Activated naive CD4-positive, alpha-beta T cell treated with anti-CD3 and anti-CD28 coated beads, Interleukin-2, amount 50 U/mL, for 24 hours (primary cell): ENCODE measurements at regions not wholly inside any gene's neighbourhood (a gene's known extent, or its start where the extent isn't known, plus 50 kb on each side); places are given as distances from the start of the nearest gene placed in this dataset.

ENCODE experiments used
- H3K27ac Mint-ChIP-seq: one replicate; pipeline ENCODE4 v1.8.0; 2021; ENCODE audit warnings: mild to moderate bottlenecking, mixed read lengths
- H3K27me3 Mint-ChIP-seq: one replicate; pipeline ENCODE4 v1.8.0; 2021; ENCODE audit warnings: mixed read lengths
- H3K36me3 Mint-ChIP-seq: one replicate; pipeline ENCODE4 v1.8.0; 2021; ENCODE audit warnings: mixed read lengths
- H3K4me1 Mint-ChIP-seq: one replicate; pipeline ENCODE4 v1.8.0; 2021; ENCODE audit warnings: mixed read lengths
- H3K4me3 Mint-ChIP-seq: one replicate; pipeline ENCODE4 v1.8.0; 2021; ENCODE audit warnings: mild to moderate bottlenecking, mixed read lengths
- H3K9me3 Mint-ChIP-seq: one replicate; pipeline ENCODE4 v1.8.0; 2021; ENCODE audit warnings: mixed read lengths

DNA sequence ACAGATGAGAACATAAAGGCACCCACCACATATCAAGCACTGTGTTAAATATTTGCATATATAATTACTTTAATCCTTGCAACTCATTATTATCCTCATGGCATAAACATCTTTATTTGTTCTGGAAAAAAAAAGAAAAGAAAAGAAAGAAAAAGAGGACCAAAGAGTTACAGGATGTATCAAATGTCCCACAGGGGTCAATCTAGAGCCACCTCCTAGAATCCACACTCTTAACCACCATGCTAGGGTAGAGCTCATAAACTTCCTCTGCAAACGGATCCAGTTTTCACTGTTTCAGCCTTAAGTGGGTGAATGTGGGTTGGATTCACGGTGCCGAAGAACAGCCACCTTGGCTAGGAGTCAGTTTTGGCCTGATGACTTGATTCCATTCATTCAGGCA is 171.1 kb upstream of the PPARGC1A start:
- H3K27me3 Mint-ChIP-seq: no peaks in the 10 kb centered on the region
- H3K9me3 Mint-ChIP-seq: no peaks in the 10 kb centered on the region
- H3K4me1 Mint-ChIP-seq: no peaks in the 10 kb centered on the region
- no peak overlapping the region for H3K27ac Mint-ChIP-seq
- H3K4me3 Mint-ChIP-seq: no peak overlapping the region
- no peaks in the 10 kb centered on the region for H3K36me3 Mint-ChIP-seq

DNA sequence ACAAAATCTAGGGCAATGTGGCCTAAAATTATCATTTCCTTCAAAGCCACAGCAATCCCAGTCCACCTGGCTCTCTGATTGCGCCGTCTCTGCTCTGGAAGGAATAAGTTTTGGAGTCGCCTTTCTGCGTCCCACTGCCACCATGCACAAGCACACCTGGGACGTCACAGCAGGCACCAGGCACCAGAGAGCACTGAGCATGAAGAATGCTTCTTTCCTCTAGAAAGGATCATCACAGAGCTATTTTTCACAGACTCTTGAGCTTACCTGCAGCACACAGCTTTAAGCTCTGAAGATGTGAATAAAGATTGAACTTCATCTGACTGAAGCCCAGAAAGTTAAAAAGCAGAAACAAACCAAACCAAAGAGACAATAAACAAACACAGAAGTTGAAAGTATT is 170.0 kb upstream of the PPARGC1A start:
- Mint-ChIP-seq H3K9me3 (no peaks in the 10 kb centered on the region), H3K4me3 (no peak overlapping the region), H3K27ac (no peak overlapping the region), H3K36me3 (no peaks in the 10 kb centered on the region), H3K27me3 (no peaks in the 10 kb centered on the region), H3K4me1 (no peaks in the 10 kb centered on the region)

DNA sequence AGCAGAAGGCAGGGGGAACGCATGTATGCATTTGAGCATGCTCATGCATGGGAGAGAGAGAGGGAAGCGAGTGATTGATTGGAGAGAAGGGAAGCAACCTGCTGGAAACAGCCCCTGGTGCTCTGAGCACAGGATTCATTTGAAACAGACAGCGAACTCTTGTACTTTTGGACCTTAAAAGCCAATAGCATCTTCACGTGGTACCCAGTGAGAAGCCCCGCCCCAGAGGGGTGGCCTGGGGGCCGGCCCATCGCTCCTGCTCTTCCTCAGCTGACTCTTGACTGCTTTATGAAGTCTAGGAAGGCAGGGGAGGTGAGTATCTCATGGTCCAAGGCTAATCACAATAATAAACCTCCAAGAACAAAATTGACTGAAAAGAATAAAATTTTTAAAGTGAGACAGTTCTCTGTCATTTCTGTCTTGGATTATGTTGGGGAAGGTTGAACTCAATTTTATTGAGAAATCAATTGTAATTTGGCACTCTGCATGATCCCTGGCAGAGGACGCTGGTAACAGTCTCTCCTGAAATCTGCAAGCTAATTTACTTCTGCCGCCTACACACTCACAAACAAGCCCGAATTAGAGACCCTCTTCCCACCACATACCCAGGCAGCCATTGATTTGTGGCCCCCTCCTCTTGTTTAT is 168.2 kb upstream of the PPARGC1A start:
- H3K27ac Mint-ChIP-seq: no peak overlapping the region

DNA sequence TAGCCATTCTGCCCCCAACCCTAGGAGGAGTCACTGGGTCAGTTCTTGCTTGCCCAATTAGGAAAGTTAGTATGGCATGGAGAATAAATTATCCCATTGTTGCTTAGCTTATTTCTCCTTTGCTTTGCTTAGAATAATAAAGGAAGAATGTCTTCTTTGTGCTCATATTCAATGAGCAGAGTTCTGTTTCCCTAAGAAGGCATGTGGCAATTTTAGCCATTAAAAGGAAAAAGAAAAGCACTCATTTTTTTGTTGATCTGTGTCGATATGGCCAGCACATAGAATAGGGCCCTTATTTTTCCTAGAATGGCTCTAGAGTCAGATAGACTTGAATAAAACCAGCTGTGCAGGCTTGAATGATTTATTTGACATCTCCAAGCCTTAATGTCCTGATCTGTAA is 166.4 kb upstream of the PPARGC1A start:
- Mint-ChIP-seq H3K9me3 (no peaks in the 10 kb centered on the region), H3K36me3 (no peaks in the 10 kb centered on the region), H3K27me3 (no peaks in the 10 kb centered on the region), H3K27ac (no peak overlapping the region), H3K4me3 (no peak overlapping the region), H3K4me1 (no peaks in the 10 kb centered on the region)

More for the DNA sequence above, 168.2 kb upstream of the PPARGC1A start:
- Mint-ChIP-seq H3K27me3 (no peaks in the 10 kb centered on the region), H3K36me3 (no peaks in the 10 kb centered on the region), H3K4me3 (no peak overlapping the region), H3K9me3 (no peaks in the 10 kb centered on the region), H3K4me1 (no peaks in the 10 kb centered on the region)

DNA sequence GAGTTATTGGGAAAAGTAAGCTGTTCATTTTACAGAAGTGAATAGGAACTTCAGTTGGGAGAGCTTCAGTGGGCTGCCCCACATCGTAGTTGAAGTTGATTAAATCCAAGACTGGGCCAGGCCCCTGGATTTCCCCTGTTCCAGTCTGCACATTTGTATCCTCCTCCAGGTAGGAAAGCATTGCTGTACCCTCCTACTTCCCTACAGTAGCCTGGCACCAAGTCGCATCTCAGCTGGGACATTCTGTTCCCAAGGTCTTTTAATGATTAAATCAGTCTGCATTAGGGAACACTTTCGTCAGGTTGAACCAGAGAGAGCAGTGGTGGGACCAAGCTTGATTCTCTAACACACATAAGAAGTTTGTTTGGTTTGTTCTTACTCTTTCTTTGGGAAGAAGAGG is 165.8 kb upstream of the PPARGC1A start:
- Mint-ChIP-seq H3K36me3 (no peaks in the 10 kb centered on the region), H3K27me3 (no peaks in the 10 kb centered on the region), H3K4me1 (no peaks in the 10 kb centered on the region), H3K27ac (no peak overlapping the region), H3K4me3 (no peak overlapping the region), H3K9me3 (no peaks in the 10 kb centered on the region)

DNA sequence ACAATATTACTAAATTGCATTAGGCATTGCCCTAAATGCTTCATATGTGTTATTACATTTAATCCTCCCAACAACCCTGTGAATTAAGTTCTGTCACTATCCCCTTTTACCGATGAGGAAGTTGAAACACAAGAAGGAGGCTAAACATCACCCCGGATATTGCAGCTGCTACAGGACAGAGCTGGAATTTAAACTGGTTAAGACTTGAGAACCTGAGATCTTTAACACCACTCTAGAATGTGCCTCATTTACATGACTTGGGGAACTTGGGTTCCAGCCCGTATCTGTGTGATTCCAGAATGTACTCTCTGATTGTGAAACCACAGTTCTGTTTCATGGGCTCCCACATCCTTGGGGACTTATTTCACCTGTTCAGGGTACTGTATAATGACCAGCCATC is 165.1 kb upstream of the PPARGC1A start:
- Mint-ChIP-seq H3K27me3 (no peaks in the 10 kb centered on the region), H3K4me1 (no peaks in the 10 kb centered on the region), H3K27ac (no peak overlapping the region), H3K36me3 (no peaks in the 10 kb centered on the region), H3K4me3 (no peak overlapping the region), H3K9me3 (no peaks in the 10 kb centered on the region)

DNA sequence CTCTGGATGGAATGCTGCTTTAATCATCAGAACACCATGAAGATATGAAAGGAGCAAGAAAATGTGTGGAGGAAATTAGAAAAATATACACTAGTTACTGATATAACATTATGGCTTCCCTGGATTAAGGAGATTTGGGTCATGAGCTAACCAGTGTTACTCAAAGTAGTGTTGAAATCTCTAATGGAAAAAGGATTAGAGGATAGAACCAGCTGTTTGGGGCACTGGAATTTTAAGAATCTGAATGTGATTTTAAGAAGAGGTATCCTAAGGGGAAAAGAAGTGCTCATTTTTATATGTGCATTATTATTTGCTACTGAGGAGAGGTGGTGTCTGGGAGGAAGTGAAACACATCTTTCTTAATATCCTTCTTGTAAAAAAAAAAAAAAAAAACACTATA is 164.1 kb upstream of the PPARGC1A start:
- no peak overlapping the region for H3K4me3 Mint-ChIP-seq
- no peaks in the 10 kb centered on the region for H3K27me3 Mint-ChIP-seq
- no peaks in the 10 kb centered on the region for H3K36me3 Mint-ChIP-seq
- H3K9me3 Mint-ChIP-seq: no peaks in the 10 kb centered on the region
- no peaks in the 10 kb centered on the region for H3K4me1 Mint-ChIP-seq
- no peak overlapping the region for H3K27ac Mint-ChIP-seq

DNA sequence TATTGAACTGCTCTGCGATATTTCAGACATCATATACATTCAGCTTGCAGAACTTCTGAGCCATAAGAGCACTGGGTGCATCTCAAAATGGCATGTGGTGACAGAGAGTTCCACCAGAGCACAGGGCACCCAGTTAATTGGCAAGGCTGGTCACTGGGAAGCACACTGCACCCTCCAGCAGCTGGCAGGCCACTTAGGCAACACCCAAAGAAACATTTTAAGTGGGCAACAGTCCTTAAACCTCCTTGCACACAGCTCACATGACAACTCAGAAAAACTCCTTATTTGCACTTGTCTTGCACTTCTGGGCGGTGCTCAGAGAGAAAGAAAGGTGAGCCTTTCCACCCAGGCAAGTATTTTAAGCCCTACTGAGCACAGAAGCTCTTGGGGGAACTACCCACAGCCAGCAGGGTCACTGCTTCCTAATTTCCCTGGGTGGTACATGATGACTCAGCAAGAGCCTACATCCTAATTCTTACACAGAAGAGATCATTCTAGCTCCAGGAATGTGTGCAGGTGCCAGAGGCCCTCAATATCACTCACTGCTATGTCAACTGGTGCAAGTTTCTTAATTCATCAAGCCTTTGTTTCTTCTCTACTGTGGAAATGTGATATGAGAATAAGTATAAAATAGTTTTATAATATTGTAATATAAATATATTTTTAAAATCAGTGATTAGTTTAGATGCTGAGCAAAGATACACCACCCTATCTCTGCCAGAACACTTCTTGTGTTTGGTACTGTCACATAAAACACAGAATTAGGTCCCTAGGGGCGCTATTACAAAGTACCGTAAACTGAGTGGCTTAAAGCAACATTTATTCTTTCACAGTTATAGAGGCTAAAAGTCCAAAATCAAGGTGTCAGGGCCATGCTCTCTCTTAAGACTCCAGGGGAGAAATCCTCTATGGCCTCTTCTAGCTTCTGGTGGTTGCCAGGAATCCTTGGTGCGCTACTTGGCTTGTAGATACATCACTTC is 155.1 kb upstream of the PPARGC1A start:
- no peaks in the 10 kb centered on the region for H3K4me1 Mint-ChIP-seq
- H3K36me3 Mint-ChIP-seq: no peaks in the 10 kb centered on the region
- H3K9me3 Mint-ChIP-seq: peaks cover 14% of the 10 kb centered on the region
- H3K27ac Mint-ChIP-seq: no peak overlapping the region
- H3K4me3 Mint-ChIP-seq: no peak overlapping the region
- H3K27me3 Mint-ChIP-seq: no peaks in the 10 kb centered on the region

DNA sequence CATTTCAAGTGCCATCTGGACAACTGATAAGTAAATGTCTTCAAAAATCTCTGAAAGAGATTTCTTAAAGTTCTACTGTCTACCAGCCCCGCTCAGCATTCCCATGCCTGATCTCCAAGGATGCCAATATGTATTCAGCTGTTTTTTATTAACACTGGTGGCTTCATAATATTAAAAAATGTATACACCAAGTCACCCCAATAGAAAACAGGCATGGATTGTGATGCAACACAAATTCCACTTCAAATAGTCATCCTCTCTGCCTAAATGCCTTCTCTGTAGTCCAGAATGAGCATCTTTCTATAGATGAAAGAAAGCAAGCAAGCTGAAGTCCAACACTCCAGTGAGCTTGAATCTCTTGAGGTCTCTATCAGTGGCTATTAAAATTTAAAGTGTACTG is 152.2 kb upstream of the PPARGC1A start:
- Mint-ChIP-seq H3K4me3 (no peak overlapping the region), H3K36me3 (no peaks in the 10 kb centered on the region), H3K9me3 (peaks cover 14% of the 10 kb centered on the region), H3K27me3 (no peaks in the 10 kb centered on the region), H3K4me1 (no peaks in the 10 kb centered on the region), H3K27ac (no peak overlapping the region)

DNA sequence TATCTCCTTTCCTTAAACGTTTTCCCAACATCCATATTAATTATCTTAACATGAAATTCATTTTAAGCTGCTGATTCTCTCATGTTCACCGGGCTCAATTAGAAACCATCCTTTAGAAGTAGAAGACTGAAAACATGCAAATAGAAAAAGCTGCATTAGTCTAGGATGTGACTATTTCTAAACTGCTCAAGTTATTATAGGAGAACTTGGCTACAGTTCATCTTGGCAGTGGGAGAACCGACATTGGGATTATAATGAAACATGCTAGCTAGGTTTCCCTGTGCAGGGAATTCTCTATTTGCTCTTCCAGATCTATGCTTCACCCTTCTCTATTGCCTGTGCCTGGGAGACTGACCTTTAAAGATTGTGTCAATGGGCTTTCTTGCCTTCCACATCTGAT is 151.0 kb upstream of the PPARGC1A start:
- Mint-ChIP-seq H3K4me1 (no peaks in the 10 kb centered on the region), H3K4me3 (no peak overlapping the region), H3K27ac (no peak overlapping the region), H3K36me3 (no peaks in the 10 kb centered on the region), H3K27me3 (no peaks in the 10 kb centered on the region), H3K9me3 (peaks cover 14% of the 10 kb centered on the region)

DNA sequence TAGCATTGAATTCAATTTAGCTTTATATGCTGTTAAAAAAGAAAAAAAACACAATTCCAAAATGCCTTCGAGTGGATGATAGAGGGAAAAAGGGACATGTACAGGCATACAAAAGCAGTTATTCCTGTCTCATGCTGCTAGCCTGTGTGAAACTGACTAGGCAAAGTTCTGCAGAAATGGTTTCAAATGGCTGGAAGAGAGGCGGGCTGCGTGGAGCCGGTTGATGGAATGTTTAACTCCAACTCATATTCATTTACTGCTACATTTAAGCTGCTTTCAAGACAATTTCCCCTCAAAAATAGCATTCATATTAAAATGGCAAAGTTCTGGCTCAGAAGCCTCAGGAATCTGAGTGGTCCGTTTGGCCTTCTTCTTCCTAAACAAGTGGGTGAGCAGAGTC is 143.8 kb upstream of the PPARGC1A start:
- Mint-ChIP-seq H3K27ac (no peak overlapping the region), H3K27me3 (no peaks in the 10 kb centered on the region), H3K9me3 (no peaks in the 10 kb centered on the region), H3K36me3 (no peaks in the 10 kb centered on the region), H3K4me1 (no peaks in the 10 kb centered on the region), H3K4me3 (no peak overlapping the region)

DNA sequence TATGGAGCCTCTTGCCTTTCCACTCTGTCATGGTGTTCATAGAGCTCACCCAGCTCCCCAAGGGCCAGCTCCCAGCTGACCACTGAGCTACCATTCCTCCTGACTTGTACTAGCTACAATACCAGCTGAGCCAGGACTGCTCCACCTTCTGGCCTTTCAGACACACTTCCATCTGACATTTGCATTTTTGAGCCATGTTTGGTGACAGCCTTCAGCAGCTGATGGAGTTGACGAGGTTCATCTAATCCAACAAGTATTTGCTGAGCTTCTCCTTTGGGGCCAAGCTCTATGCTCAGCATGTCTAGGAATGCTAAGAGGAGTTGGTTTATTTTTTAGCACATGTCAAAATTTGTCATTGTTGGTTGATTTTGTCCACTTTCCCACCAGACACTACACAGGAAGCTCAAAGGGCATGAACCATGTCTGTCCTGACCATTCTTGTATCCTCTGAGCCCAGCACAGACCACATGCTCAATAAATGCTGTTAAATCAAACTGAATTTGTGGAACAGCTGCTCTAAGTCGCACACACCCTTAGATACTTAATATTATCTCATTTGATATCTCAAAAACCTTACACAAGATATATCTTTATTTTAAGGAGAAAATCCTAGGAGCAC is 142.6 kb upstream of the PPARGC1A start:
- H3K27ac Mint-ChIP-seq: no peak overlapping the region

DNA sequence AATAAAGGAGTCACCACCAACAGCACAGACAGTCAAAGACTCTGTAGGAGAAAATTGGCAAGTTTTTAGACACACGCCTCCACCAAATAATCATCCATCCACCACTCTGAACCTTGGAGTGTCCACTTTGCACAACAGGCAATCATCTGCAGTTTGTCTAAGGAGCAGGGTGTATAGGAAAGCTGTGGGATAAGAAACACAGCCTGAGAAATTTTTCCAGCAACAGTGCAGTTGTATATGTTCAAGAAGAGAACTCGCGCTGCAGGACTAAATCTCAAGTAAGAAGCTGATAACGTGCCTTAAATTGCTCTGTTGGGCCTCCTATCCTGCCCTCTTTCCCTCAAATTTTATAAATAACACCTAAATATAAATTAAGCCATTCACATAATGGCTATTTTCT is 136.7 kb upstream of the PPARGC1A start:
- H3K27ac Mint-ChIP-seq: no peak overlapping the region
- H3K4me3 Mint-ChIP-seq: no peak overlapping the region
- no peaks in the 10 kb centered on the region for H3K36me3 Mint-ChIP-seq
- no peaks in the 10 kb centered on the region for H3K9me3 Mint-ChIP-seq
- no peaks in the 10 kb centered on the region for H3K4me1 Mint-ChIP-seq
- H3K27me3 Mint-ChIP-seq: no peaks in the 10 kb centered on the region

More for the DNA sequence above, 142.6 kb upstream of the PPARGC1A start:
- Mint-ChIP-seq H3K27me3 (no peaks in the 10 kb centered on the region), H3K36me3 (no peaks in the 10 kb centered on the region), H3K4me3 (no peak overlapping the region), H3K9me3 (no peaks in the 10 kb centered on the region), H3K4me1 (no peaks in the 10 kb centered on the region)

DNA sequence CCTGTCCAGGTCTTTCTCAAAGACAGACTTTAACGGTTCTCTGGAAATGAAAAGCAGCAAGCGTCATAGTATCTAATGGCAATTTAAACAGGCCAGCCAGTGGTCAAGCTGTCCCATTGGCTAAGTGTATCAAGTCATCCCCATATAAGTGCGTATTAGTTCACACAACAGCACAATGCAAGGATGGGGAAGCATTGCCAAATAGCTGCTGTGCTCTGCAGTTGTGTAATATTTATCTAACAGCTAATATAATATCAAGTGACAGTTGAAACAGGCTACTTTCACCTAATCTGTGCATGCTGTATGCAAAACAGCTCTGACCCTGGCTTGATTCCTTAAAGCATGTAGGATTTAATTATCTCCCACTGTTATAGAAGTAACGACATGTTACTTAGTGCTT is 134.8 kb upstream of the PPARGC1A start:
- no peak overlapping the region for H3K27ac Mint-ChIP-seq
- no peaks in the 10 kb centered on the region for H3K4me1 Mint-ChIP-seq
- no peaks in the 10 kb centered on the region for H3K36me3 Mint-ChIP-seq
- no peaks in the 10 kb centered on the region for H3K27me3 Mint-ChIP-seq
- H3K9me3 Mint-ChIP-seq: no peaks in the 10 kb centered on the region
- no peak overlapping the region for H3K4me3 Mint-ChIP-seq

DNA sequence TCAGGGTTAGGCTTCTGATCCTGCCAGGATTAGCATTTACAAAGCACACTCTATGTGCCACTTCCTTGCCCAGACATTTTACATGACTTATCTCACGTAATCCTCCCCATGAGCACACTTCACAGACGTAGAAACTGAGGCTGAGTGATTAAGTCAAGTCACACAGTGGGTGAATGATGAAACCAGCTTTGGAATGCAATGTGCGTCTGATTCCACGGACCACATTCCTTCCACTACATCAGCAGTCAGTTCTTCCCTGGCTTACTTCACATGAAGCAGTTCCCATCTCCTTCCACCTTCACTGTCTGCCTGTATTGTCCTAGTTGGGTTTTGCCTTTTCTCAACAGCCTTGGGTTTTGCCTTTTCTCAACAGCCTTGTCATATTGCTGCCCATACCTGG is 134.3 kb upstream of the PPARGC1A start:
- Mint-ChIP-seq H3K36me3 (no peaks in the 10 kb centered on the region), H3K27me3 (no peaks in the 10 kb centered on the region), H3K4me3 (no peak overlapping the region), H3K27ac (no peak overlapping the region), H3K9me3 (no peaks in the 10 kb centered on the region), H3K4me1 (no peaks in the 10 kb centered on the region)

DNA sequence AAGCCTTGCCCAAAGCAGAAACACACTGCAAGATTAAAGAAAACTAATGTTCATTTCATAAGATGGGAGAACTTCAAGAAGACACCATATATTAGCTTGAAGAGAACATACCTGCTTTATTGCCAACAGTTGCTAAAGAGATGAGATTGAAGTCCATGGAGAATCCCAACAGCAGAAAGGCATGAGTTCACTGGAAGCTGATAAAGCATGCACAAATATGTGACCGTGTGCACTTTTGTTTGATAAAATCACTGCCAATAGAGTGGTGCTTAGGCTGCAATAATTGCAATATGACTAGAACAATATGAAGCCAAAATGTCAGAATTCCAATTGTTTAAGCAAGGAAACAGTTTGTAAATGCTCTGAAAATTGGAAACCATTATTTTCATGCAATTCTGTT is 125.9 kb upstream of the PPARGC1A start:
- Mint-ChIP-seq H3K27ac (no peak overlapping the region), H3K4me1 (no peaks in the 10 kb centered on the region), H3K27me3 (no peaks in the 10 kb centered on the region), H3K36me3 (no peaks in the 10 kb centered on the region), H3K9me3 (no peaks in the 10 kb centered on the region), H3K4me3 (no peak overlapping the region)
